ENCODE measurements at regions not wholly inside any gene's neighbourhood (a gene's known extent, or its start where the extent isn't known, plus 50 kb on each side); places are given as distances from the start of the nearest gene placed in this dataset.
"Not testable (repeated sequence)": the region's sequence is repeated elsewhere in the genome, so short reads cannot be mapped to it uniquely, and the experiment has no call there.

DNA sequence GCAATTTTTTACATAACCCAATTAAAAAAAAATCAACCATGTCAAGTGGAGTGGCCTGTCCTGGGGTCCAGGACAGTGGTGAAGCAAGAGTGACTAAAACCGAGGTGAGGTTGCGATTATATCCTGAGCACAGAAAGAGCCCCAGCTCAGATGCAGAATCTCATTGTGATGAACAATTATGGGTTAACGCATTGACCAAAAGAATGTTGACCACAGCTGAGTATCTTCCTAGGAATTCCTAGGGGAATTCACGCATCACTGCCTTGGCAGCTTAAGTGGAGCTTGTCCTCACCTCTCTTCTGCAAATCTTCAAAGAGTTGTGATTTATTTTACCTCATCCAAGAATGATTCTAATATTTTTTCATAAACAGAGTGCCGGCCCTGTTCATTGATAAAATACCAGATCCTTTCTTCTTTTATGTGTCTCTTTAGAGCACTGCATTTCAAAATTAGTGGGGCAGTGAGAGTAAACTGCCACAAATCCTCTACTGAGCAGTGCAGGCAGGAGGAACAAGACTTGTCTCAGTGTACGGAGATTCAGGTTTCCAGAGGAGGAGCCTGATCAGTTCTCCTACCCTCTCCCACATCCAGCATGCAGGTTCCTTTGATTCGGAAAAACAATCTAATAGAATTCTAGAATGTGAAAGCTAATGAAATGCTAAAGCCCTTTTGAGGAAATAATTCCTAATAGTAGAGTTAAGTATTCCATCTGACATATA is 60.1 kb upstream of the ZNF184 start:
- Histone ChIP-seq H3K27me3 (ENCODE audit: control insufficient read depth in 1 of 2, insufficient read depth in 2 of 2, low read length in 2 of 2) (peaks cover 0 to 4% of the 10 kb centered on the region in 2 donors), H3K4me3 (ENCODE audit: low read depth in 1 of 2, low read length in 2 of 2) (no peak overlapping the region), H3K9me3 (ENCODE audit: low read length) (no peaks in the 10 kb centered on the region), H3K4me1 (ENCODE audit: insufficient read depth, low read length) (no peaks in the 10 kb centered on the region), H3K36me3 (ENCODE audit: insufficient read depth, low read length) (no peaks in the 10 kb centered on the region), H3K27ac (ENCODE audit: low read depth, low read length) (no peak overlapping the region), H3K9ac (ENCODE audit: low read length) (no peak overlapping the region)

DNA sequence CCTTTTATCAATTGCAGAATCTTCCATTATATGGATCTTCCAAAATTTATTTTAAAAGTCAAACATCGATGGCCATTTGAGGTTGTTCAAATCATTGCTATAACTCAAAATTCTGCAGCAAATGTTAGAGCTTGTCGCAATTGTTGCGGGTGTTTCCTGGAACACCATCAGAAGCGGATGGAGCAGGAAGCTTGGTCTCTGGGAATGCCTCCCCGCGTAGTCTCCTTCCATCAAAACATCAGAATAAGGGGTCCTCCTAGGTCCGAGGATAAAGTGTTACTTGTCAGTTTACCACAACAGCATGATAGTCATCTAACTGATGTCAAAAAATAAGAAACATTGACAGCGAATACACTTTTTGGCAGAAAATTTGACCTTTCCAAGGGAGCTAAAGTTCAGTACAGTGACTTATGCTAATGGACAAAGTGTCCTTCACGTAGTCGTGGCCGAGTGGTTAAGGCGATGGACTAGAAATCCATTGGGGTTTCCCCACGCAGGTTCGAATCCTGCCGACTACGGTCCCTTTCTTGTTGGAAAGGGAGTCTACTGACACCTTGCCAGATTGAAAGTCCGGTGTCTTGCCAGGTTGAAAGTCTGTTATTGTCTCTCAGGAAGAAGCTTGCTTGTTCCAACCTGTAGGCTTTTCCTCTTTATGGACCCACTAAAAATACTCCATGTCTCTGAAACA is 59.0 kb upstream of the ZNF184 start:
- Histone ChIP-seq H3K9ac (ENCODE audit: low read length) (no peak overlapping the region), H3K9me3 (ENCODE audit: low read length) (no peaks in the 10 kb centered on the region), H3K36me3 (ENCODE audit: insufficient read depth, low read length) (no peaks in the 10 kb centered on the region), H3K27ac (ENCODE audit: low read depth, low read length) (no peak overlapping the region), H3K4me3 (ENCODE audit: low read depth in 1 of 2, low read length in 2 of 2) (no peak overlapping the region), H3K27me3 (ENCODE audit: control insufficient read depth in 1 of 2, insufficient read depth in 2 of 2, low read length in 2 of 2) (peaks cover 0 to 3% of the 10 kb centered on the region in 2 donors), H3K4me1 (ENCODE audit: insufficient read depth, low read length) (no peaks in the 10 kb centered on the region)

DNA sequence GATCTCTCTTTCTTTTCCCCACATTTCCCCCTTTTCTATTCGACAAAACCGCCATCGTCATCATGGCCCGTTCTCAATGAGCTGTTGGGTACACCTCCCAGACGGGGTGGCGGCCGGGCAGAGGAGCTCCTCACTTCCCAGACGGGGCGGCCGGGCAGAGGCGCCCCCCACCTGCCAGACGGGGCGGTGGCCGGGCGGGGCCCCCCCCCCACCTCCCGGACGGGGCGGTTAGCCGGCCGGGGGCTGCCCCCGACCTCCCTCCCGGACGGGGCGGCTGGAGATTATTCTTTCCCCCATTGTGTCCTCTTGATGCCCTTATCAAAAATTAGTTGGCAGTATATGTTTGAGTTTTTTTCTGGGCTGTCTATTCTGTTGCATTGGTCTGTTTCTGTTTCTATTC is 56.9 kb upstream of the ZNF184 start:
- H3K9ac ChIP-seq (ENCODE audit: low read length); H3K4me1 ChIP-seq (ENCODE audit: insufficient read depth, low read length); H3K36me3 ChIP-seq (ENCODE audit: insufficient read depth, low read length); H3K9me3 ChIP-seq (ENCODE audit: low read length); H3K27ac ChIP-seq (ENCODE audit: low read depth, low read length); H3K27me3 ChIP-seq (ENCODE audit: control insufficient read depth in 1 of 2, insufficient read depth in 2 of 2, low read length in 2 of 2); H3K4me3 ChIP-seq (ENCODE audit: low read depth in 1 of 2, low read length in 2 of 2): not testable (repeated sequence)

DNA sequence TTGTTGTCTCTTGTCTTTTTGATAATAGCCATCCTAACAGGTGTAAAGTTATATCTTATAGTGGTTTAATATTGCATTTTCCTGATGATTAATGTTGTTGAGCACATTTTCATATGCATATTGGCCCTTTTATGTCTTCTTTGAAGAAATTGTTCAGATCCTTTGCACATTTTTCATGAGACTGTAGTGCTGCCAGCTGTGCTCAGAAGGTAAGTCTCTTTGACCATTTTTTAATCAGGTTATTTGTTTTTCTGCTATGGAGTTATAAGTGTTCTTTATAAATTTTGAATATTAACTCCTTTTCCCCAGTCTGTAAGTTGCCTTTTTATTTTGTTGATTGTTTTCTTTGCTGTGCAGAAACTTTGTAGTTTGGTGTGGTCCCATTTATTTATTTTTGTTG is 55.8 kb upstream of the ZNF184 start:
- no peaks in the 10 kb centered on the region for H3K36me3 ChIP-seq (ENCODE audit: insufficient read depth, low read length)
- no peak overlapping the region for H3K9ac ChIP-seq (ENCODE audit: low read length)
- H3K4me1 ChIP-seq (ENCODE audit: insufficient read depth, low read length): no peaks in the 10 kb centered on the region
- H3K27ac ChIP-seq (ENCODE audit: low read depth, low read length): no peak overlapping the region
- H3K9me3 ChIP-seq (ENCODE audit: low read length): no peaks in the 10 kb centered on the region
- H3K27me3 ChIP-seq (ENCODE audit: control insufficient read depth in 1 of 2, insufficient read depth in 2 of 2, low read length in 2 of 2): no peaks in the 10 kb centered on the region
- no peak overlapping the region for H3K4me3 ChIP-seq (ENCODE audit: low read depth in 1 of 2, low read length in 2 of 2)

Measured in muscle layer of colon (tissue), 2 donors.